HG03175 (cell line): ENCODE measurements at regions not wholly inside any gene's neighbourhood (a gene's known extent, or its start where the extent isn't known, plus 50 kb on each side); places are given as distances from the start of the nearest gene placed in this dataset.
"Not testable (repeated sequence)": the region's sequence is repeated elsewhere in the genome, so short reads cannot be mapped to it uniquely, and the experiment has no call there.

Experiments
- ATAC-seq: cut with Tn5 transposase; IDR thresholded peaks from one replicate; pipeline ENCODE4 v1.9.1; 2021; ENCODE audit warnings: mild to moderate bottlenecking, moderate library complexity; ENCODE audit not compliant: unreplicated experiment

DNA sequence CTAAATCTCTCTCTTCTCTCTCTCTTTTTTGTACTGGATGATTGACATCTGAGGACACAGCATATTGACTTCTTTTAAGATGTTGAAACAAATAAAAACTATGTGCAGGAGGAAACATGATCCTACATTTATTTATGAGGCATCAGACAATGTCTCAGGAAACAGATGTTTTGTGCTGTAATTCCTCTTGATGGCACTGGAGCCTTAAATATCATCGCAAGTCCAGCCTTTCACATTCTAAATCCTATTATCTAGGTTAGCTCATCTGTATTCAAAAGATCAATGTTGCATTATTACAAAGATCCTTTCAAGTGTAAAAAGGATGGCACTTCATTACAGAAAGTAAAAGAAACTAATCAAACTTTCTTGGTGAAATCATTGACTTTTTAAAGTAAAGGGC lies 63.9 kb downstream of the MAT2B start:
- no peak for ATAC-seq

DNA sequence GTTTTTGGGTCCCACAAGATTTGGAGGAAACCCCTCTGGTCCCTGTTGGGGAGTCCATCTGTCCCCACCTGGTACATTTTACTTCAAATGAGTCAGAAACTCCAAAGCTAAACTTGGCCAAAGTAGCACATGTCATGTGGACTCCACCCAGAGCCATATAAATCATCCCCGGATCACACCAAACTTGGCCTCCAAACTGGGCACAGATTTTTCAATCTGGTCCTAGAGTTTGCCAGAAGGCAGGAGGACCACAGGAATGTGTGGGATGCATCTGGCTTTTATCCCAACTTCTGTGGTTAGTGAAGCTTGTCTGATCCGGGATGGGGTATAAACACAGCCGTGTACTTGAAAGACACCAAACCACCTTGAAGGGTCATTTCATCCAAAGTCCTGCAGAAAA lies 66.3 kb downstream of the MAT2B start:
- ATAC-seq: no peak

DNA sequence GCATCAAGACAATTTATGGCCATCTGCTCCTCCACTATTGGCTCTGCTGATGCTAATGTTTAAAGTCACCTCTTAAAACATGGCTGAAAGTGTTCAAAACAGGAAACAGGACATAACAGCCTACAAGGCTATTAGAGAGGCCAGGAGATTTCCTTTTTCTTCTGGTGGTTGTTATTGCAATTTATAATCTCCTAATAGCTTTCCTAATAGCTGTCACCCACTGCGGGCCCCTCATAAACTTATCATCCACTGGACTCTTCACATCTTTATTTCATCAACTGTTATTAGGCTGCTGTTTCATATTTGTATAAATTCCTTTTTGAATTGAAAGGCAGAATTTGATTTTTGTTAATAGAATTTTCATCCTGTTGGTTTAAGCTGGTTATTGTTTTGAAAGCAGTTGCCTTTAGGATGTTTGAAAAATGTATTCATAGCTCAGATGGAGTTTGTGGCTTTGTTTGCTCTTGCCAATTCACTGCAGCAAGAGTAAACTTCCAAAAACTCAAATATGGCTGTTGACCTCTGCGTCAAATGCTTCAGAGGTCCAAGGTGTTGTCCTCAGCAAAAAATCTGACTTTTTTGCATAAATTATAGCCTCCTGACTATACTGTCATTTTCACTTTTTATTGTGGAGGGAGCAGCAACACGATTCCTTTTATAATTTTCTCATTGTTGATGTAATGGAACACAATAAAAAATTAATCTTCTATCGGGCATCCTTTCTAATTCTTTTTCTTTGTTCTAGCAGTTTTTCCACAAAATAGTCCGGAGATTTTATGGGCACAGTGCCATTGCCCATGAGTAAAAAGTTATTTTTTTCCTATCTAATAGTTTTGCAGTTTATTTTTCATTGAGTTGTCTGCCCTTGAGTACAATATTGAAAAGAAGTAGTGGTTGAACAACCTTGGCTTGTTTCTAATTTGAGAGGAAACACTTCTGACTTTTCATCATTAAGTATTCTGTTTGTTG lies 69.3 kb downstream of the MAT2B start:
- ATAC-seq: no peak

DNA sequence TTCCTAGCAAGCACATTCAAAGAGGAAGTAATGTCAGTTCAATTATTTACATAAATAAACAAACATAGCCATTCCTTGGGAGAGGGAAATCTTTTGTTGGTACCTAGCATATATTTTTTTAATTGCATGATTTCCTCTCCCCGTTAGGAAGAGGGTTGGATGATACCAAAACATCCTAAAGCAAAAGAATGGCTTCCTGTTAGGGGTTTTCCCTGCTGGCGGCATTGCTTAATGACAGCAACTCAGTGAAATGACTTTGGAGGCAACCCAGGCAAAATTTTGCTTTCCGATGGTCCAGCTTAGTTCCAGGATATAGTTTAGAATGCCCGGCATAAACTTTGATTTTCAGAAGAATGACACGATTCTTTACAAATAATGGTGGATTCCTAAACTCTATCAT lies 73.2 kb downstream of the MAT2B start:
- no peak for ATAC-seq

DNA sequence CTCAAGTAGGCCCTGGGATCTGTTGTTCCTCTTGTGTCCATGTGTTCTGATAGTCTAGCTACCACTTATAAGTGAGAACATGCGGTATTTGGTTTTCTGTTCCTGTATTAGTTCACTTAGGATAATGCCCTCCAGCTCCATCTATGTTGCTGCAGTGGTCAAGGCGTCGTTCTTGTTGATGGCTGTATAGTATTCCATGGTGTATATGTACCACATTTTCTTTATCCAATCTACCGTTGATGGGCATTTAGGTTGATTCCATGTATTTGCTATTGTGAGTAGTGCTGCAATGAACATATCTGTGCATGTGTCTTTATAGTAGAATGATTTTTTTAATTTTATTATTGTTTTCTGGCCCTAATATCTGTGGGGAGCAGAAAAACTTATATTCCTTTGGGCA lies 74.3 kb downstream of the MAT2B start:
- ATAC-seq: no peak

DNA sequence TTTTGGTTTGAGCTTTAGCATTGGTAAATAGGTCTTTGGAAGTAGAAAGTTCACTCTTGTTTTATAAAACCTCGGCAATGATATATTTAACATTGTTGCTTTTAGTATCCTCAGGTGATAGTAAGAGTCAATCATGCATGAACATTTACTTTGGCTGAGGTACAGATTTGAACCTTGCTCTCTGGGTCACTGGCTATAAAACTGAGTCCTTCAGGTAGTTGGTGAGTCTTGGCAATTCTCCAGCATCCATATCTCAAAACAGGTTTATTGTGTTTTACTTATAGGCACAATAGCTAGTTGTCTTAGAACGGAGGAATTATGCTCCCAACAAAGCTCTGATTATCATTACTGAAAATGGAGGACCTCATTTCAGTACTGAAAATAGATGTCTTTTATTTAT lies 75.1 kb downstream of the MAT2B start:
- ATAC-seq: no peak

DNA sequence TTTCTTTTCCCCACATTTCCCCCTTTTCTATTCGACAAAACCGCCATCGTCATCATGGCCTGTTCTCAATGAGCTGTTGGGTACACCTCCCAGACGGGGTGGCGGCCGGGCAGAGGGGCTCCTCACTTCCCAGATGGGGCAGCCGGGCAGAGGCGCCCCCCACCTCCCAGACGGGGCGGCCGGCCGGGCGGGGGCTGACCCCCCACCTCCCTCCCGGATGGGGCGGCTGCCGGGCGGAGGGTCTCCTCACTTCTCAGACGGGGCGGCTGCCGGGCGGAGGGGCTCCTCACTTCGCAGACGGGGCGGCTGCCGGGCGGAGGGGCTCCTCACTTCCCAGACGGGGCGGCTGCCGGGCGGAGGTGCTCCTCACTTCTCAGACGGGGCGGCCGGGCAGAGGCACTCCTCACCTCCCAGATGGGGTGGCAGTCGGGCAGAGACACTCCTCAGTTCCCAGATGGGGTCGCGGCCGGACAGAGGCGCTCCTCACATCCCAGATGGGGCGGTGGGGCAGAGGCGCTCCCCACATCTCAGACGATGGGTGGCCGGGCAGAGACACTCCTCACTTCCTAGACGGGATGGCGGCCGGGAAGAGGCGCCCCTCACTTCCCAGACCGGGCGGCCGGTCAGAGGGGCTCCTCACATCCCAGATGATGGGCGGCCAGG lies 78.2 kb downstream of the MAT2B start:
- ATAC-seq: not testable (repeated sequence)

DNA sequence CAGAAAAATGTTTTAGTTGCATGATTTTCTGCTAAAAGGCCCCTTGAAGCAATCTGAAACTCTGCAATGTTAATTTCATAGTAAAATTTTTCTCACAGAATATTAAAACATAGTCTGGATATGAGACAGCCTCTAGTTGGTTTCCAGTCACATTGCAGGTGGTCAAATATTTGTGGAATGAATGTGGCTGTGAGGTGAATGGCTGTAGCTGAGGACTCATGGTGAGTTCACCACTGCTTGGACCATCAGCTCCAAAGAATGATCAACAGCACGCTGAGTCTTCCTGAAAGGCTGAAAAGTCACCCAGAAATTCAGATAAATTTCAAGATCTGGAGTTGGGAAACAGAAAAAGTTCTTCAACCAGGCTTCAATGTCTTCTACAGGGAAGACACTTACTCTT lies 79.8 kb downstream of the MAT2B start:
- ATAC-seq: no peak

DNA sequence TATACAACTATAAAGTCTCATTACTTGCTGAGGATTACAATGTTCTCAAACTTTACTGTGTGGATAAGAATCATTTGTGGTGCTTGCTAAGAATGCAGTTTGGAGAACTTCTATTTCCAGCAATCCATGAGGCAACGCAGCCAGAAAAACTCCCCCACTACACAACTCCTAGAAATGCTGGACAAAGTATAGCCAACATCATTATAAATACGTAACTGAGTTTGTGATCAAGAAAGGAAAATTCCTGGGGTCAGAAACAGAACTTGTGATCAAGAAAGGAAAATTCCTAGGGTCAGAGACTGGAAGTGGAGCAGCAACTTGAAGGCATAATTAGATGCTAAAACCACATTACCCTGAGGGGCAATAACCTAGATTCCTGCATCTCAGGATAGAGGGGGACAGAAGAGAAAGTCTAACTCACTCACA lies 81.1 kb downstream of the MAT2B start:
- no peak for ATAC-seq

DNA sequence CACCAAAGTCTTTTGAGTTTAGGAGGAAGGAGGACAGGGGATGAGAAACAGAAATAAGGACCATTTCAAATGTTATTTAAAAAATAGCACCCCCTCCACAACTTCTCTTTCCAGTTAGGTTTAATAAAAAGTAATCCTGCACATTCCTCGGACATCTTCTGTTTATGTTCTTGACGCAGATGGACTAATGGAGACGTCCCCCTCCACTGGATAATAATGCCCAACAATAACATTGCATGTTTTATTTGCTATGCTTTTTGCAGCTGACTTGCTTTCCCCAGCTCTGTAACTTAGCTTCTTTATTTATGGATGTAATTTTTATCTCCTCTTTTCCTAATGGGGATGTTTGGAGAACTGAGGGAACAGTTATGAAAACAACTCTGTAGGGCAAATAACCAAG lies 89.5 kb downstream of the MAT2B start:
- no peak for ATAC-seq

DNA sequence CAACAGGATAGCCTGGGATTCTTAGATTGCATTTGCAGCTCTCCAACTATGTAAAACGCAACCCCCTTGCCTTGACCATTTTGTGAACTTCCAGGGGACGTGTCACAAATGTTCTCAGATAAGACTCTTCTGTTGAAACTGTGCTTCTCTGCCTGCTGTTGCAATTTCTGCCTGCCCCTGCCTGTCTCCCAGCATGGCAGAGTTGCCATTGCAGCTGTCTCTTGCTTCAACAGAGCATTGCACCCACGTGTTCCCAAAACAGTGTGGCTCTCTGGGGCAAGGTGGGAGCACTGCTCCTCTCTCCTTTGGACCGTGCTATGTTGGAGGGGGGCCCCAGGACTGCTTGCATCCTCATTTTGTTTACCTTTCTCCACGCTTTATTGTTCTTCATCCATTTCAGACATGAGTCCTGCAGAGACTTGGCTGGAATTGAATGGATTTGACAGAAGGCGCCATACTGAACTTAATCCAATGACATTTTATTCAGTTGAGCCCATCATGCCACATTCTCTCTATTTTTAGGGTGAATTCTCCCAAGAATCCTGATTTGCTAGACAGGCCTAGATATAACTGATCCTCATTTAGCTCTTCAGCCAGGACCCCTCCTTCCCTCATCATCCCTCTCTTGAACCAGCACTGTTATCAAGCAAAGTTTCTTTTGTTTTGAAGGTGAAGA lies 90.7 kb downstream of the MAT2B start:
- no peak for ATAC-seq

DNA sequence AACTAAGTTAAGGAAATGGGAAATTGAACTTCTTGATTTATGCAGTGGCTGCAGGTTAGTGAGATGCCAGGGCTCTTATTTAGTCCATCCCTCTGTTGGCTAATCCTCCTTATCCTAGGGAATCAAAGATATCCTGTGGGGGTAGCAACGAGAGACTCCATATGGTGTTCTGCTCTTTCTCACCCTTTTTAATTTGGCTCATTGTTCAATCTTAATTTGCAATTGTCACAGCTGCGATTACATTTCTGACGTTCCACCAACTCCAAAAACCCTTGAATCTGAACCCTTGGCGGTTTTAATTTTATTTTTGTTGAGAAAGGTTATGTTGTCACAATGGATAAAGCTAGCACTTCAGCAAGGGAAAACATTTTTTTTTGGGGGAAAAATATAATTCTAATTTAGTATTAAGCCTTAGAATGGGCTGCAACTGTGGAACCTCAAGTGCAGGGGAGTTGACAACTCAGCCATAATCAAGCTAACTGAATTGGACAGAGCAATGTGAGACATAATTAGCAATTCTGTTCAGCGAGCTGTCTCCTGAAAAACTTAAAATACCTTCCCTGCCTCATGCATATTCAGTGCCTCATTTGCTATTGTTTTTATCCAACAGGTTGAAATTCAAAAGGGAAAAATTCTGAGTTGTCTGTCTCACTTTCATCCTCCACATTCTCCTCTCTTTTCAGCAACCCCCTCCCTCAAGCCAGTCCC lies 91.3 kb downstream of the MAT2B start:
- no peak for ATAC-seq

DNA sequence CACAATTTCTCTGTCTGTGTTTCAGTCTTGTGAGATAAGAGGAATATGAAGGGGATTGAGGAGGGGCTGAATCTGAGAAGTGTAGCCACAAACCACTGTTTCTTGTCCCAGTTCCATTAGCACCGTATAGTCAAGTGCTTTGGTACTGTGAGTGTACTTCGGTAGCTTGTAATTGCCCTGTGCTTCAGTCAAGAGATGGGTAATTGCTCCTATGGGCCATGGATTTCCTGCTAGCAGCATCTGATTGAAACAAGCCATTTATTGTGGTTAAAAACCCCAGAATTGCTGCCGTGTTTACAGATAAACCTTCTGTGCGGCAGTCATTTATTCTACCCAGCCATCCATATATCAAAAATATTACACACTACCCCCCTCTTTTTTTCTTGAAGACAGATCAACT lies 98.6 kb downstream of the MAT2B start:
- no peak for ATAC-seq

DNA sequence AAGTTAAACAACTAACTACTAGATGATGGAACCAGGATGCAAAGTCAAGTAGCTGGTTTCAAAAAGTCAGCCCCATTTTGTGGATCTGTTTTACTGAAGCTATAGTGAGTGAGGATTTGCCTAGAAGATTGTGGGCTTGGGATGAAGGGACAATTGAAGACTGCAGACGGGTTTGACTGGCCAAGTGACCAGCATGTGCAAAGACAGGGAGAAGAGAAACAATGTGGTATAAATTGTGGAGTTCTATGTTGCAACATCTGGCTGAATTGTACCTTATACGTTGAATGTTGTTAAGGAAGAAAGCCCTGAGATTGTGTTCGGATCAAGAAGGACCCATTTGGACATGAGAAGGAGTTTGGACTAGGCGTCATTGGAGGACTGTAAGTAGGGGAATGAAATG lies 101.8 kb downstream of the MAT2B start:
- no peak for ATAC-seq

DNA sequence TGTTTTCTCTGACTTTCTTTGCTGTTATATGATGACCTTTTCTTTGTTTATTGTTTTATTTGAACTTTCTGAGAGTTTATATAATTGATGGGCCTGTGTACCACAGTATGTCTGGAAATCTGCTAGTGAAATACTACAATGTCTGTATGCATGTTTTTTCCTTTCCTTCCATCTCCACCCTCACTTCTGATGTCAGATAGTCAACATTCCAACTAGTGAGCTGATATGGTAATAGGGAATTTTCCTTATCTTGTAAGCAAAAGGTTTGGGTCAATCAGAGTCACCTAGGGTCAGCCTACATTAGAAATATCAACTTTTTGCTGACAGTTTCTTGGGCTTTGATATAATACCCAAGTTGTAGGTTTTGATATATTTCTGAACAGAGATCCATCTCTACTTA lies 103.2 kb downstream of the MAT2B start:
- ATAC-seq: no peak

DNA sequence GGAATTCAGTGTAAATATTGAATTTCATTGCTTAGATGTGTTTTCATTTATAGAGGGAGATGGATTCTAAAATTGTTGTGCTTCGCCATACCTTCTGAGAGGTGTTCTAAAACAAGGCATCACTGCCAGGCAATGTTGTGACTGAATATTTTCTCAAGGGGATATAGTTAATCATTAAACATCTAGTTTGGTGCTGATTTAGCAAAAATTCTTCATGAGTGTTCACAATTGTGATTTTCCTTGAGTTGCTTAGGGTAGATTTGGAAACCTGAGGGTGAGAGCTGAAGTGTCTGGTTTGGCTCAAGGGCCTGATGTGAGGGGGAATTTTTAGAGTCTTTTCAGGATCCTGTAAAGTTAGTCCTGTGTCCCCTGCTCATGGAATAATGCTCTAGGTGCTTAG lies 104.5 kb downstream of the MAT2B start:
- no peak for ATAC-seq

DNA sequence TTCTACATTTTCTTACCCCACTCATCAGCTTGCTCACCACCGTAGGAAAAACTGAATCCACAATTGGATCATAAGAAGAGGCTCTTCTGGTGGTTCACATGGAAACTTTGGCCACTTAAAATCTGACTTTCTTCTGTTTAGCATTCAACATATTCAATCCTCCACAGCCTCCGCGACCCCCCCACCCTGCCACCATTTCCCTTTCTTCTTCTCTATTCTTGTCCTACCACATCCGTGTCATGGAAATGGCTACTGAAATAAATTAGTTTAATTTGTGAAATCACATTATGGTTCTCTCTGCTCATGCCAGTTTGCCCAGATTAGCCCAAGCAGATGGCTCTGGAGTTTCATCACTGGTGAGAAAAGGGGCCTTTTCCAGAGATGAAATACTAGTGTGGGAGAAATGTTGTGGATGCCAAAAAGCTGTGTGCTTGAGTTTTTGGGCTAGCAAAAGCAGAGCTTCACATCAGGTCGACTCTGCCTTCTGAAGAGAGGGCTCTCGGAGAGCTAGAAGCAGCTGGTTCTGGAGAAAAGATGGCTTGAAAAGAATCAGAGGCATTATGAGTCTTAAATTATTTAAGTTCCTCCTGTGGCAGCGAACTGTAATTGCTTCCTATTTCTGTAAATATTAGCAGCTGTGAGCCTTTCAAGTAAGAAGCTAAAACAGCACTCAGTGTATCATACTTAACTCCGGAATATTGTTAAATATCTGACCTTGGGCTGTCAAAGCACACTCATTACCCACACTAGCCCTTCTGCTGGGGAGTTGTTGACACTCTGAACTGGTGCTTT lies 107.1 kb downstream of the MAT2B start:
- ATAC-seq: no peak

DNA sequence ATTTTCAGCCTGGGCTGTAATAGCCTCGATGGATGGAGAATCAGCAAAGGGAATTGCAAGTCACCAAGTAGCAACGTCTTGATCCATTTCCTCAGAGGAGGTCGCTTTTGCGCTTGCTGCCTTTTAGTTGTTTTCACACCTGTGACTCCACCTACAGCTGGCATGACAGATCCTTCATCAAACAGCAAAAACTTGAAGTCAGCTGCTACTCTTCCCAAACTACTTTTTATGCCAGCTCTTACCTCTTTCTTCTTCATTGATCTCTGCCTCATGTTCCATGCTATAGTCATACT lies 107.7 kb downstream of the MAT2B start:
- no peak for ATAC-seq

DNA sequence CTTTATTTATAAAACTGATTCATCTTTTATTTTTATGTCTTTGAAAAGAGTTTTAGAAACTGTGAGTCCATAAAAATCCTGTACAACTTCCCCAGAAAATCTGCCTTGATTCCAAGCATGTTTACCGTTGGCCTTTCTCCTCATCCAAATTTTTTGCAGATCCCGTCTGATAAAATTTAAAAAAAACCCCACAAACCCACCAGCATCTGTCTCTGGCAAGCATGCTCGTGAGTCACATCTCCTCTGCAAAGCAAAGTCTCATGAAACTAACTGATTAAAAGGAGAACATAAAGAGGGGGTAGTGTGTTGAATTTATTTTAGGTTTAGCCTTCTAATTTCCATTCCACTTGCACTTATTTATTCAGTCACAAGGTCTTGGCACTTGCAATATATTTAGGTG lies 109.4 kb downstream of the MAT2B start:
- ATAC-seq: no peak

DNA sequence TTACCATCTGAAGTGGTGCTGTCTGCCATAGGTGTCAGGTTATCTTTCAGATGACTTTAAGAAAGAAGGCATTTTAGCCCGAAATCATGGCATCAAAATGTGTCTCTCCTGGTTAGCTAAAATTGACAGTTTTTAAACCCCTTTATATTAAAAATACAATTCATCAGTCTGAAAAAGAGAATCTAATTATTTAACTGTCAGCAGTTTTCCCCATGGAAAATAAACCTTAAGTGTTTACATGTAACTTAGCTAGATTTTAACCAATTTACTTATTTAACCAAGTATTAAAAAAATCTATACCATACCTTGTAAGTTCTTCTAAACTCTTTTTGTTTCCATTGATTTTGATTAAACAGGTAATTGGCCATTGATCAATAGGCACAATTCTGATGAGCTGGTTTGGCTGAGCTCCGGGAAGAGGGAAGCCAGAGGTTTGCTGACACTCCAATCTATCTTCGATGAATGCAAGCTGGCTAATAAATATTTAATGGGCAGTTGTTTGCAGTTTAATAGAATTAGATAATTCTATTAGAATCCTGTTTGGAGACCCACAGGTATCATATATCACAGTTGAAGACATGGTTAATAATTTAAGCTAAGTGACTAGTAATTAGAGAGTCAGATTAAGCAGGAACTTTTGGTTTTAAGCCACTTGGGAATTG lies 114.0 kb downstream of the MAT2B start:
- no peak for ATAC-seq
